Panc1 (cell line): ENCODE measurements at regions not wholly inside any gene's neighbourhood (a gene's known extent, or its start where the extent isn't known, plus 50 kb on each side); places are given as distances from the start of the nearest gene placed in this dataset.

Experiments
- ATAC-seq: fragments of 200-7000 bp; cut with Tn5 transposase; 2 replicates; pipeline ENCODE4 v1.9.1; 2020; ENCODE audit warnings: mild to moderate bottlenecking, moderate library complexity
- BruUV-seq: library from RNA; stranded (reverse); fragments of 400-500 nt; replicated peaks from 2 replicates; lab custom pipeline; 2021; lab: Mats Ljungman, UMichigan
- CTCF ChIA-PET: fragments of 300-600 bp; sonication (Branson Sonifier 250); formaldehyde crosslinking; loops from one replicate; lab custom pipeline; 2022; ENCODE audit warnings: antibody characterized with exemption; lab: Charles Lee
- POLR2A ChIA-PET: fragments of 300-600 bp; sonication (Branson Sonifier 250); formaldehyde crosslinking; loops from one replicate; lab custom pipeline; 2022; ENCODE audit warnings: antibody characterized with exemption; lab: Charles Lee
- DNase-seq: peaks from one replicate; pipeline ENCODE4 v3.0.0-alpha.2; 2010; ENCODE audit warnings: low read depth, low spot score
- H3K27ac ChIP-seq: 2 replicates; pipeline ENCODE4 v1.5.1; 2011; ENCODE audit warnings: mild to moderate bottlenecking, low read length, inconsistent platforms
- H3K27me3 ChIP-seq: fragments of 200-500 bp; sonication (Bioruptor generic); 2 replicates; pipeline ENCODE4 v1.6.0; 2014; ENCODE audit warnings: low read length, inconsistent platforms; ENCODE audit not compliant: control insufficient read depth, insufficient read depth
- H3K36me3 ChIP-seq: fragments of 200-500 bp; sonication (Bioruptor generic); 2 replicates; pipeline ENCODE4 v1.5.1; 2014; ENCODE audit warnings: inconsistent platforms, mild to moderate bottlenecking, low read length, moderate library complexity; ENCODE audit not compliant: control insufficient read depth, insufficient read depth
- H3K4me1 ChIP-seq: 2 replicates; pipeline ENCODE4 v1.5.1; 2011; ENCODE audit warnings: inconsistent platforms, mild to moderate bottlenecking, low read length, moderate library complexity; ENCODE audit not compliant: control insufficient read depth, insufficient read depth
- H3K4me3 ChIP-seq, 2 experiments: 2 replicates each; pipeline ENCODE4 v1.5.1; 2011 to 2012; ENCODE audit warnings: low read depth in 2 of 2, low read length in 2 of 2, mild to moderate bottlenecking in 2 of 2, inconsistent platforms in 1 of 2, moderate library complexity in 1 of 2
- H3K9me3 ChIP-seq: fragments of 200-500 bp; sonication (Bioruptor generic); 2 replicates; pipeline ENCODE4 v1.5.1; 2014; ENCODE audit warnings: low read depth, mild to moderate bottlenecking, inconsistent platforms, low read length, moderate library complexity; ENCODE audit not compliant: control insufficient read depth, insufficient read depth
- POLR2AphosphoS5 ChIP-seq: IDR thresholded peaks from 2 replicates; pipeline ENCODE4 v1.6.1; 2012; ENCODE audit warnings: mild to moderate bottlenecking, low read depth, low read length, moderate library complexity
- SIN3A ChIP-seq: IDR thresholded peaks from 2 replicates; pipeline ENCODE4 v1.6.1; 2012; ENCODE audit warnings: low read depth, mild to moderate bottlenecking, low read length, moderate library complexity, borderline replicate concordance; ENCODE audit not compliant: insufficient read depth
- TCF7L2 ChIP-seq: IDR thresholded peaks from 2 replicates; pipeline ENCODE4 v1.6.1; 2011; ENCODE audit warnings: mild to moderate bottlenecking, low read depth, low read length, inconsistent platforms
- in situ Hi-C: cut with HindIII; loops from 2 replicates; pipeline ENCODE4 v1.10.0; 2016; ENCODE audit warnings: low sequenced_read_pairs, low pct_unique_long_range_greater_than_20kb
- intact Hi-C: fragments of 100-400 bp; cut with micrococcal nuclease; formaldehyde crosslinking; loops from one replicate; pipeline ENCODE4 v1.10.0; 2022; ENCODE audit not compliant: unreplicated experiment
- TF ChIP-seq, protein P1 (sequence below): fragments of 450-650 bp; IDR thresholded peaks from 2 replicates; pipeline ENCODE4 v1.5.1; 2017; ENCODE audit warnings: mild to moderate bottlenecking
- TF ChIP-seq, protein P2 (sequence below), 2 experiments: IDR thresholded peaks; 2 replicates each; pipeline ENCODE4 v1.6.1; 2011 to 2012; ENCODE audit warnings: low read depth in 2 of 2, control low read depth in 1 of 2, low read length in 1 of 2, mild to moderate bottlenecking in 1 of 2, moderate library complexity in 1 of 2; ENCODE audit not compliant: insufficient read depth in 1 of 2

DNA sequence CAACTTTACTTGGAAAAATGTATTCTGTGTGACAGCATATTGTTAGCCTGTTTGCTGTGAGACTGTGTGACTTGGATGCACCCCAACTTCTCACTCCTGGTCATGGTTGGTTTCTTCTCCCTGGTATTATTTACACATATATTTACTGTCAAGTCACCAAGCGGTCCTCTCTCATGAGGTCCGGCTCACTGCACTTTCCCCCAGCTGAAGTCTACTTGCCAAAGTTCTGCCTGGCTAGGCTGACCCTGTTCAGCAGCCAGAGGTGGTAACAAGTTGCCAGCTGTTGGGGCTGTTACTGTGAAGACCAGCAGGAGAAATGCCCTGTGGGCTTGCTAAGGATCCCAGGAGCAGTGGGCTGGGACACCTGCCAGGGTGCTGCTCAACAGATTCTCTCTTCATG is 337.5 kb downstream of the MFSD1 start:
- Histone ChIP-seq H3K36me3 (no peaks in the 10 kb centered on the region), H3K9me3 (no peaks in the 10 kb centered on the region), H3K4me1 (no peaks in the 10 kb centered on the region), H3K4me3 (no peak overlapping the region), H3K27me3 (no peaks in the 10 kb centered on the region), H3K27ac (no peak overlapping the region)
- no TSS peak for BruUV-seq
- CTCF ChIA-PET: no interaction called here
- TF ChIP-seq TCF7L2 (no peak), POLR2AphosphoS5 (no peak), SIN3A (no peak)
- TF ChIP-seq, protein P1, sequence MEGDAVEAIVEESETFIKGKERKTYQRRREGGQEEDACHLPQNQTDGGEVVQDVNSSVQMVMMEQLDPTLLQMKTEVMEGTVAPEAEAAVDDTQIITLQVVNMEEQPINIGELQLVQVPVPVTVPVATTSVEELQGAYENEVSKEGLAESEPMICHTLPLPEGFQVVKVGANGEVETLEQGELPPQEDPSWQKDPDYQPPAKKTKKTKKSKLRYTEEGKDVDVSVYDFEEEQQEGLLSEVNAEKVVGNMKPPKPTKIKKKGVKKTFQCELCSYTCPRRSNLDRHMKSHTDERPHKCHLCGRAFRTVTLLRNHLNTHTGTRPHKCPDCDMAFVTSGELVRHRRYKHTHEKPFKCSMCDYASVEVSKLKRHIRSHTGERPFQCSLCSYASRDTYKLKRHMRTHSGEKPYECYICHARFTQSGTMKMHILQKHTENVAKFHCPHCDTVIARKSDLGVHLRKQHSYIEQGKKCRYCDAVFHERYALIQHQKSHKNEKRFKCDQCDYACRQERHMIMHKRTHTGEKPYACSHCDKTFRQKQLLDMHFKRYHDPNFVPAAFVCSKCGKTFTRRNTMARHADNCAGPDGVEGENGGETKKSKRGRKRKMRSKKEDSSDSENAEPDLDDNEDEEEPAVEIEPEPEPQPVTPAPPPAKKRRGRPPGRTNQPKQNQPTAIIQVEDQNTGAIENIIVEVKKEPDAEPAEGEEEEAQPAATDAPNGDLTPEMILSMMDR: no peak
- TF ChIP-seq, protein P2, sequence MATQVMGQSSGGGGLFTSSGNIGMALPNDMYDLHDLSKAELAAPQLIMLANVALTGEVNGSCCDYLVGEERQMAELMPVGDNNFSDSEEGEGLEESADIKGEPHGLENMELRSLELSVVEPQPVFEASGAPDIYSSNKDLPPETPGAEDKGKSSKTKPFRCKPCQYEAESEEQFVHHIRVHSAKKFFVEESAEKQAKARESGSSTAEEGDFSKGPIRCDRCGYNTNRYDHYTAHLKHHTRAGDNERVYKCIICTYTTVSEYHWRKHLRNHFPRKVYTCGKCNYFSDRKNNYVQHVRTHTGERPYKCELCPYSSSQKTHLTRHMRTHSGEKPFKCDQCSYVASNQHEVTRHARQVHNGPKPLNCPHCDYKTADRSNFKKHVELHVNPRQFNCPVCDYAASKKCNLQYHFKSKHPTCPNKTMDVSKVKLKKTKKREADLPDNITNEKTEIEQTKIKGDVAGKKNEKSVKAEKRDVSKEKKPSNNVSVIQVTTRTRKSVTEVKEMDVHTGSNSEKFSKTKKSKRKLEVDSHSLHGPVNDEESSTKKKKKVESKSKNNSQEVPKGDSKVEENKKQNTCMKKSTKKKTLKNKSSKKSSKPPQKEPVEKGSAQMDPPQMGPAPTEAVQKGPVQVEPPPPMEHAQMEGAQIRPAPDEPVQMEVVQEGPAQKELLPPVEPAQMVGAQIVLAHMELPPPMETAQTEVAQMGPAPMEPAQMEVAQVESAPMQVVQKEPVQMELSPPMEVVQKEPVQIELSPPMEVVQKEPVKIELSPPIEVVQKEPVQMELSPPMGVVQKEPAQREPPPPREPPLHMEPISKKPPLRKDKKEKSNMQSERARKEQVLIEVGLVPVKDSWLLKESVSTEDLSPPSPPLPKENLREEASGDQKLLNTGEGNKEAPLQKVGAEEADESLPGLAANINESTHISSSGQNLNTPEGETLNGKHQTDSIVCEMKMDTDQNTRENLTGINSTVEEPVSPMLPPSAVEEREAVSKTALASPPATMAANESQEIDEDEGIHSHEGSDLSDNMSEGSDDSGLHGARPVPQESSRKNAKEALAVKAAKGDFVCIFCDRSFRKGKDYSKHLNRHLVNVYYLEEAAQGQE (IDR thresholded peaks at IDR 0.05; ENCODE audit: insufficient read depth in 1 of 2, low read depth in 2 of 2, low read length in 1 of 2): no peak
- intact Hi-C loops: no loop called here
- DNase-seq (no peak), ATAC-seq (no peak)
- in situ Hi-C loops: no loop called here
- POLR2A ChIA-PET: no interaction called here

- TF ChIP-seq, protein P2 (IDR thresholded peaks at IDR 0.05; ENCODE audit: insufficient read depth in 1 of 2, low read depth in 2 of 2, low read length in 1 of 2): no peak
- TF ChIP-seq SIN3A: no peak
- TF ChIP-seq POLR2AphosphoS5: no peak
- TF ChIP-seq, protein P1: no peak
- no peak overlapping the region for H3K4me3 ChIP-seq
- no peak for DNase-seq
- CTCF ChIA-PET: no interaction called here
- in situ Hi-C loops (no loop called here), intact Hi-C loops (no loop called here)
- BruUV-seq: no TSS peak
- no peak for ATAC-seq
- no peak overlapping the region for H3K27ac ChIP-seq
- POLR2A ChIA-PET: no interaction called here
- H3K36me3 ChIP-seq: no peaks in the 10 kb centered on the region
- H3K9me3 ChIP-seq: no peaks in the 10 kb centered on the region
- no peaks in the 10 kb centered on the region for H3K27me3 ChIP-seq
- H3K4me1 ChIP-seq: no peaks in the 10 kb centered on the region
Observed at GRCh38 chr3:159144472-159144871, 342.6 kb downstream of the MFSD1 start.
